ENCODE measurements at regions not wholly inside any gene's neighbourhood (a gene's known extent, or its start where the extent isn't known, plus 50 kb on each side); places are given as distances from the start of the nearest gene placed in this dataset.

DNA sequence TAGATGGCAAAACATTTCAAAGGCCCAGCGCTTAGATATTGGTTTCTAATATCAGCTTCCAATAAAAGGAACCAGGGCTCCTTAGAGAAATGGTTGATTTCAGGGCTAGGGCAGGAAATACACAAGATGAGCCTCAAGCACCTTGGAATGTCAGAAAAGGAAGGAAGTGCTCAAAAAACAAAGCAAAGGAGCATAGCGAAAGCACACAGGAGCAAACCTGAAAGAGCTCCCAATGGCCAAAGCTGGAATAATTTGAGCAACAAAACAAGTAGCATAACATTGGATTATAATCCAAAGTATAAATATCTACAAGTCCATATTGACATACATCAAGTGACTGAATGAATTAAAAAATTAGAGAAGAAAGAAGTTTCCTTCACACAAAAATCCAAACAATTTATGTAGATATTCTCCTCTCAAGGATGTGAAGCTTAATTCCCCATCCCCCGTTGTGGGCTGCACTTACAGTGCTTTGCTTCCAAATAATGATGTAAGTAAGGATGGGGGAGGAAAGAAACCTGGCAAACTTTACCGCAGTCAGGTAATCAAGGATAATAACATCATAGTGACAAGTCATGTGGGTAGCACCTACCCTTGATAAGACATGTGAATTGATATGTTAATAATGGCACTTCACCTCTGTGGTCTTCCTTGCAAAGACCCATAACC is 132.9 kb upstream of the DST start:
- TF ChIP-seq POLR2AphosphoS5 (IDR thresholded peaks at IDR 0.05) (no peak), EP300 (IDR thresholded peaks at IDR 0.05) (no peak), POLR2A (IDR thresholded peaks at IDR 0.05) (no peak)
- TF ChIP-seq, protein P1, sequence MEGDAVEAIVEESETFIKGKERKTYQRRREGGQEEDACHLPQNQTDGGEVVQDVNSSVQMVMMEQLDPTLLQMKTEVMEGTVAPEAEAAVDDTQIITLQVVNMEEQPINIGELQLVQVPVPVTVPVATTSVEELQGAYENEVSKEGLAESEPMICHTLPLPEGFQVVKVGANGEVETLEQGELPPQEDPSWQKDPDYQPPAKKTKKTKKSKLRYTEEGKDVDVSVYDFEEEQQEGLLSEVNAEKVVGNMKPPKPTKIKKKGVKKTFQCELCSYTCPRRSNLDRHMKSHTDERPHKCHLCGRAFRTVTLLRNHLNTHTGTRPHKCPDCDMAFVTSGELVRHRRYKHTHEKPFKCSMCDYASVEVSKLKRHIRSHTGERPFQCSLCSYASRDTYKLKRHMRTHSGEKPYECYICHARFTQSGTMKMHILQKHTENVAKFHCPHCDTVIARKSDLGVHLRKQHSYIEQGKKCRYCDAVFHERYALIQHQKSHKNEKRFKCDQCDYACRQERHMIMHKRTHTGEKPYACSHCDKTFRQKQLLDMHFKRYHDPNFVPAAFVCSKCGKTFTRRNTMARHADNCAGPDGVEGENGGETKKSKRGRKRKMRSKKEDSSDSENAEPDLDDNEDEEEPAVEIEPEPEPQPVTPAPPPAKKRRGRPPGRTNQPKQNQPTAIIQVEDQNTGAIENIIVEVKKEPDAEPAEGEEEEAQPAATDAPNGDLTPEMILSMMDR (IDR thresholded peaks at IDR 0.05) = no peak
- Histone ChIP-seq H3K36me3 (no peaks in the 10 kb centered on the region), H3K9me3 (no peaks in the 10 kb centered on the region), H3K4me1 (peaks cover 0 to 15% (median 0%) of the 10 kb centered on the region in 4 donors), H3K27me3 (no peaks in the 10 kb centered on the region), H3K27ac (no peak overlapping the region), H3K4me3 (no peak overlapping the region)
- WGBS, 5 donors = 75 to 83% (median 79%) methylated on average over 4 of the region's 4 CpGs
- DNase-seq = no peak
- intact Hi-C loops (cut with DNase I; ENCODE audit: low total_unique reads) = no loop called here

DNA sequence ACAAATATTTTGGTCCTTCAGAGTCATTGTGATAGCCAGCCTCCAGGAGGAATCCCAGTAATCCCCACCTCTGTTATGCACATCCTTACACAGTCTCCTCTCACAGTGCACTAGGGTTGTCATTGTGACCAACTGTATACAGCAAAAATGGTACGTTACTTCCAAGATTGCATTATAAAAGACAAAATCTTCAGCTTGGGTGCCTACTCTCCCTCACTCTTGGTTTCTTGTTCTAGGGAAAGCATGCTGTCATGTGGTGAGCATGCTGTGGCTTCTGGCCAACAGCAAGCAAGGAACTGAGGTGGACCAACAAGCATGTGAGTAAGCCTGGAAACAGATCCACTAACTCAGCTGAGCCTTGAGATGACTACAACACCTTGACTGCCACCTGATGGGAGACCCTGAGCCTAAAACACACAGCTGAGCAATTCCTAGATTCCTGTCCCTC is 130.1 kb upstream of the DST start:
- H3K4me1 ChIP-seq = peaks cover 0 to 26% (median 0%) of the 10 kb centered on the region in 4 donors
- H3K27ac ChIP-seq = peak overlapping the region in 2 of 5 donors; percentile 13 to 15
- 65 to 93% (median 83%) methylated on average over 1 of the region's 1 CpG for WGBS, 5 donors
- TF ChIP-seq, protein P1 (IDR thresholded peaks at IDR 0.05) = no peak
- no peak for TF ChIP-seq POLR2A (IDR thresholded peaks at IDR 0.05)
- peak in 1 of 3 donors; percentile 38 for TF ChIP-seq POLR2AphosphoS5 (IDR thresholded peaks at IDR 0.05)
- no peaks in the 10 kb centered on the region for H3K36me3 ChIP-seq
- intact Hi-C loops (cut with DNase I; ENCODE audit: low total_unique reads) = no loop called here
- H3K4me3 ChIP-seq = no peak overlapping the region
- H3K27me3 ChIP-seq = no peaks in the 10 kb centered on the region
- H3K9me3 ChIP-seq = no peaks in the 10 kb centered on the region
- peak in 1 of 2 donors; percentile 44 for DNase-seq

DNA sequence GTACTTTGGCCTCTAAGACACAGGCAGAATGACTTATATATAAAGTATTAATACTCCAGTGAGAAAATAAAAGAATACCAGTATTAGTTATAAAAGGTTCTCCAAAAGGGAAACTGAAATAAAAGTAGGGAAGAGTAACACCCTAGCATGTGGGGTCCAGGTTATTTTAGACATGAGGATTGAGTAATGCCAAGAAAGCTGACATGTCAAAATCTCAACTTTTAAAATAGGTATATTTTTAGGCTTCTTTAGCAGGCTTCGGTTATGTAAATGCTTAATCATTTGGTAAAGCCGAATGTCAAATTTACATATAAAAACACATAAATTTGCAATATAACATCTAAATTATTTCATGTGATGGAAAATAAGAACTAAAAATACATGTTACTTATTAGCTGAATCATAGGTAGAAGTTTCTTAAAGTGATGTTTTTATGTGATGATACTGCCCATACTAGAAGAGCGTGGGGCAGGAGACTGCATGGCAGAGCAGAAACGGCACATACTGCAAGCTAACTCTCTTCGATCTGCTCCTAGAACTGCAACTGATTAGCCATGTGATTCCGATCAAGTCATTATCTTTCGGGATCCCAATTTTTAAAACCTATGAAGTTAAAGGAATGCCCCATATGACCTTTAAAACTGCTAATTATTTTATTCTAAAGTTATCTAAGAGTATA is 129.4 kb upstream of the DST start:
- H3K27ac ChIP-seq = peak overlapping the region in 2 of 5 donors; percentile 13 to 15
- intact Hi-C loops (cut with DNase I; ENCODE audit: low total_unique reads) = no loop called here
- H3K4me3 ChIP-seq = no peak overlapping the region
- TF ChIP-seq POLR2A (IDR thresholded peaks at IDR 0.05) (no peak), EP300 (IDR thresholded peaks at IDR 0.05) (no peak), POLR2AphosphoS5 (IDR thresholded peaks at IDR 0.05) (no peak)
- TF ChIP-seq, protein P1 (IDR thresholded peaks at IDR 0.05) = no peak
- H3K27me3 ChIP-seq = no peaks in the 10 kb centered on the region
- H3K9me3 ChIP-seq = no peaks in the 10 kb centered on the region
- 81 to 94% (median 92%) methylated on average over 7 of the region's 7 CpGs for WGBS, 5 donors
- peaks cover 0 to 31% (median 0%) of the 10 kb centered on the region in 4 donors for H3K4me1 ChIP-seq
- DNase-seq = no peak
- no peaks in the 10 kb centered on the region for H3K36me3 ChIP-seq

DNA sequence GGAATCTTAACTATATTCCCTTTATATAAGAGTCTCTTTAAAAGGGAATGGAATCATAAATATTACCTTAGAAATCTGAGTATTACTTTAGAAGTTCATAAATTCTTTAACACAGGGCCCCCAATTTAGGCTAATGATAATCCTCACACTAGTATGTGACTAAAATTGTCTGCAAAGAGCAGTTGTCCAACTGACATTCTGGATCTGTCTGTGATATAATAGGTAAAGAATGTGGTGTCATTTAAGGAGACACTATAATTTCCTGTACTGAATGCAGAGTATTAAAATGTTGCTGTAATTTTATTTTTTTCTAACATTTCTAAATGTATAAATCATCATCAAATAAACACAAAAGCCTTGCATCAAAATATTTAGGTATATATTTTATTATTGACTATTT is 128.5 kb upstream of the DST start:
- no peak overlapping the region for H3K27ac ChIP-seq
- H3K27me3 ChIP-seq = no peaks in the 10 kb centered on the region
- TF ChIP-seq, protein P1 (IDR thresholded peaks at IDR 0.05) = no peak
- TF ChIP-seq POLR2A (IDR thresholded peaks at IDR 0.05) = no peak
- no peak for TF ChIP-seq POLR2AphosphoS5 (IDR thresholded peaks at IDR 0.05)
- TF ChIP-seq EP300 (IDR thresholded peaks at IDR 0.05) = no peak
- intact Hi-C loops (cut with DNase I; ENCODE audit: low total_unique reads) = no loop called here
- peaks cover 0 to 39% (median 0%) of the 10 kb centered on the region in 4 donors for H3K4me1 ChIP-seq
- H3K4me3 ChIP-seq = no peak overlapping the region
- DNase-seq = no peak
- no peaks in the 10 kb centered on the region for H3K9me3 ChIP-seq
- no peaks in the 10 kb centered on the region for H3K36me3 ChIP-seq
